ENCODE measurements at regions not wholly inside any gene's neighbourhood (a gene's known extent, or its start where the extent isn't known, plus 50 kb on each side); places are given as distances from the start of the nearest gene placed in this dataset.
"Not testable (repeated sequence)": the region's sequence is repeated elsewhere in the genome, so short reads cannot be mapped to it uniquely, and the experiment has no call there.

- no peak overlapping the region for H3K4me3 Mint-ChIP-seq
- H3K27me3 Mint-ChIP-seq = peaks cover 3% of the 10 kb centered on the region
- H3K36me3 Mint-ChIP-seq = no peaks in the 10 kb centered on the region
- no peak overlapping the region for H3K27ac Mint-ChIP-seq
- peaks cover 4 to 7% (median 4%) of the 10 kb centered on the region in 3 donors for H3K9me3 Mint-ChIP-seq
- no peaks in the 10 kb centered on the region for H3K4me1 Mint-ChIP-seq
These were observed 205.3 kb upstream of the WWC1 start for GRCh38 chr5:168086104-168086610.

GRCh38 chr5:168086746-168087145 is 204.7 kb upstream of the WWC1 start:
- no peak overlapping the region for H3K27ac Mint-ChIP-seq
- H3K4me1 Mint-ChIP-seq = no peaks in the 10 kb centered on the region
- H3K27me3 Mint-ChIP-seq = peaks cover 3% of the 10 kb centered on the region

GRCh38 chr5:168088410-168089173 is 202.9 kb upstream of the WWC1 start:
- no peaks in the 10 kb centered on the region for H3K4me1 Mint-ChIP-seq
- H3K36me3 Mint-ChIP-seq = no peaks in the 10 kb centered on the region
- peaks cover 3% of the 10 kb centered on the region for H3K27me3 Mint-ChIP-seq
- peaks cover 1 to 7% (median 2%) of the 10 kb centered on the region in 3 donors for H3K9me3 Mint-ChIP-seq
- no peak overlapping the region for H3K27ac Mint-ChIP-seq
- no peak overlapping the region for H3K4me3 Mint-ChIP-seq

More at GRCh38 chr5:168086746-168087145, 204.7 kb upstream of the WWC1 start:
- Mint-ChIP-seq H3K4me3 (no peak overlapping the region), H3K9me3 (peaks cover 4 to 7% (median 4%) of the 10 kb centered on the region in 3 donors), H3K36me3 (no peaks in the 10 kb centered on the region)

- Mint-ChIP-seq H3K4me1 (no peaks in the 10 kb centered on the region), H3K36me3 (no peaks in the 10 kb centered on the region), H3K9me3 (peaks cover 0 to 4% (median 3%) of the 10 kb centered on the region in 3 donors), H3K4me3 (no peak overlapping the region), H3K27ac (no peak overlapping the region), H3K27me3 (peaks cover under 1% of the 10 kb centered on the region)
These were observed 202.1 kb upstream of the WWC1 start for GRCh38 chr5:168089201-168089887.

- Mint-ChIP-seq H3K4me3 (no peak overlapping the region), H3K27ac (no peak overlapping the region), H3K4me1 (no peaks in the 10 kb centered on the region), H3K27me3 (peaks cover 1% of the 10 kb centered on the region), H3K36me3 (no peaks in the 10 kb centered on the region), H3K9me3 (peaks cover 2 to 4% (median 4%) of the 10 kb centered on the region in 3 donors)
These were observed 198.9 kb upstream of the WWC1 start for GRCh38 chr5:168092209-168093185.

- H3K36me3 Mint-ChIP-seq = no peaks in the 10 kb centered on the region
- H3K9me3 Mint-ChIP-seq = peaks cover 2 to 4% (median 4%) of the 10 kb centered on the region in 3 donors
- H3K27me3 Mint-ChIP-seq = peaks cover 1% of the 10 kb centered on the region
- no peak overlapping the region for H3K4me3 Mint-ChIP-seq
- no peak overlapping the region for H3K27ac Mint-ChIP-seq
- H3K4me1 Mint-ChIP-seq = no peaks in the 10 kb centered on the region
These were observed 198.1 kb upstream of the WWC1 start for GRCh38 chr5:168093200-168093910.

- peaks cover 0 to 4% (median 2%) of the 10 kb centered on the region in 3 donors for H3K9me3 Mint-ChIP-seq
- no peaks in the 10 kb centered on the region for H3K36me3 Mint-ChIP-seq
- H3K4me1 Mint-ChIP-seq = no peaks in the 10 kb centered on the region
- no peak overlapping the region for H3K27ac Mint-ChIP-seq
- peaks cover 1% of the 10 kb centered on the region for H3K27me3 Mint-ChIP-seq
- no peak overlapping the region for H3K4me3 Mint-ChIP-seq
These were observed 194.9 kb upstream of the WWC1 start for GRCh38 chr5:168096525-168096924.

- Mint-ChIP-seq H3K9me3 (peaks cover 0 to 4% (median 2%) of the 10 kb centered on the region in 3 donors), H3K36me3 (no peaks in the 10 kb centered on the region), H3K27ac (no peak overlapping the region), H3K27me3 (peaks cover 1% of the 10 kb centered on the region), H3K4me3 (no peak overlapping the region), H3K4me1 (no peaks in the 10 kb centered on the region)
These were observed 193.4 kb upstream of the WWC1 start for GRCh38 chr5:168097876-168098653.

GRCh38 chr5:168101352-168101751 is 190.1 kb upstream of the WWC1 start:
- no peaks in the 10 kb centered on the region for H3K36me3 Mint-ChIP-seq
- H3K27me3 Mint-ChIP-seq = peaks cover 1% of the 10 kb centered on the region
- H3K27ac Mint-ChIP-seq = no peak overlapping the region
- no peak overlapping the region for H3K4me3 Mint-ChIP-seq
- H3K4me1 Mint-ChIP-seq = no peaks in the 10 kb centered on the region
- H3K9me3 Mint-ChIP-seq = no peaks in the 10 kb centered on the region

GRCh38 chr5:168103018-168103417 is 188.4 kb upstream of the WWC1 start:
- H3K4me1 Mint-ChIP-seq, H3K27me3 Mint-ChIP-seq, H3K36me3 Mint-ChIP-seq, H3K9me3 Mint-ChIP-seq, H3K27ac Mint-ChIP-seq, H3K4me3 Mint-ChIP-seq: not testable (repeated sequence)

GRCh38 chr5:168104350-168104749 is 187.1 kb upstream of the WWC1 start:
- Mint-ChIP-seq H3K4me3 (no peak overlapping the region), H3K27ac (no peak overlapping the region), H3K4me1 (no peaks in the 10 kb centered on the region), H3K36me3 (no peaks in the 10 kb centered on the region), H3K27me3 (peaks cover 4% of the 10 kb centered on the region), H3K9me3 (no peaks in the 10 kb centered on the region)

GRCh38 chr5:168104811-168105481 is 186.5 kb upstream of the WWC1 start:
- H3K9me3 Mint-ChIP-seq = no peaks in the 10 kb centered on the region
- peaks cover 4% of the 10 kb centered on the region for H3K27me3 Mint-ChIP-seq
- H3K4me1 Mint-ChIP-seq = no peaks in the 10 kb centered on the region
- H3K4me3 Mint-ChIP-seq = no peak overlapping the region
- H3K36me3 Mint-ChIP-seq = no peaks in the 10 kb centered on the region
- no peak overlapping the region for H3K27ac Mint-ChIP-seq

- H3K27ac Mint-ChIP-seq = no peak overlapping the region
- H3K4me3 Mint-ChIP-seq = no peak overlapping the region
- no peaks in the 10 kb centered on the region for H3K36me3 Mint-ChIP-seq
- H3K4me1 Mint-ChIP-seq = no peaks in the 10 kb centered on the region
- H3K27me3 Mint-ChIP-seq = peaks cover 4% of the 10 kb centered on the region
- no peaks in the 10 kb centered on the region for H3K9me3 Mint-ChIP-seq
These were observed 185.3 kb upstream of the WWC1 start for GRCh38 chr5:168106008-168106761.

Data from IgD-negative memory B cell (primary cell).